Cardiac septum (tissue), 1 donor: ENCODE measurements at regions not wholly inside any gene's neighbourhood (a gene's known extent, or its start where the extent isn't known, plus 50 kb on each side); places are given as distances from the start of the nearest gene placed in this dataset.
A peak's percentile ranks its signal among the peaks of the same experiment; 100 is the strongest.

Source experiments
- DNase-seq: peaks from one replicate; pipeline ENCODE4 v3.0.0-alpha.2; 2020; ENCODE audit warnings: low spot score
- intact Hi-C: fragments of 100-400 bp; cut with DNase I; formaldehyde crosslinking; loops from one replicate; pipeline ENCODE4 v1.14.0; 2022
- donor health status: DM: no; HTN: no; CAD: no.

- intact Hi-C loops, result no loop called here
- peak; percentile 12 for DNase-seq
Measured at GRCh38 chr22:49268924-49269323, 558.7 kb downstream of the BRD1 start.

GRCh38 chr22:49267996-49268395 is 559.7 kb downstream of the BRD1 start:
- intact Hi-C loops, result no loop called here
- DNase-seq, result peak; percentile 62

GRCh38 chr22:49266561-49267519 is 560.8 kb downstream of the BRD1 start:
- intact Hi-C loops, result no loop called here
- peak; percentile 59 for DNase-seq

DNA sequence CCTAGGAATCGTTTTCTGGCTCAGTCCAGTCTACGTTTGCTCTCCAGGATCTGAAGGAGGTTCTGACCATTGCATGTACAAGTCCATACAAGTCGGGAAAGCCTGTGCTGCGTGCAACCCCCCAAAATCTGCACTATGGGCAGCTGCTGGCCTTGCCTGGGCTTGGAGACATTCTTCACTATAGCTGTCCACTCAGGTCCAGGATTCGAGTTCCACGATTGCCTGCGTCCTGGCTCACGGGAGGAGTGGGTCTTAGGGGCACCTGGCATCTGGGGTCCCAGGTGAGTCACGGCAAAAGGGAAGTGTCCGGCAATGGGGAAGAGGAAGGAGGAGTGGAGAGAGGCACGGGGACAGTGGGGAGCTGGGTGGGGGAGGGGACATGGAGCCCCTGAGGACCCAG is 563.0 kb downstream of the BRD1 start:
- peak; percentile 22 for DNase-seq
- intact Hi-C loops, result no loop called here

DNA sequence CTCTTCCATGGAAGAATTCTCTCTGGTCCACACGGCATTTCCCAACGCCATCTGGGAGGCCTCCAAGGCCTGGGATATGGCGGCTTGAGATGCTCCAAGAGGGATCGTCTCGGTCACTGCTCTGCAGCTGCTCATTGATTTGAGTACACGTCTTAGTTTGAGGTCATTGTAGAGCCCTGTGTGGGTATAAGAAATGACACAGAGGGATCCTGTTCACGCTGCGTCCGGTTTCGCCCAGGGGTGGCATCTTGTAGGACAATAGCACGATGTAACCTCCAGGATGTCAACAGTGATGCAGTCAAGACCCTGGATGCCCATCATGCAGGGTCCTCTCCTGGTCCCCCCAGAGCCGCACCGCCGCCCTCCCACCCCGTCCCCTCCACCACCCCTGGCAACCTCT is 564.6 kb downstream of the BRD1 start:
- DNase-seq, result peak; percentile 35
- intact Hi-C loops, result no loop called here

GRCh38 chr22:49262167-49262566 is 565.5 kb downstream of the BRD1 start:
- DNase-seq, result peak; percentile 46
- intact Hi-C loops, result no loop called here

DNA sequence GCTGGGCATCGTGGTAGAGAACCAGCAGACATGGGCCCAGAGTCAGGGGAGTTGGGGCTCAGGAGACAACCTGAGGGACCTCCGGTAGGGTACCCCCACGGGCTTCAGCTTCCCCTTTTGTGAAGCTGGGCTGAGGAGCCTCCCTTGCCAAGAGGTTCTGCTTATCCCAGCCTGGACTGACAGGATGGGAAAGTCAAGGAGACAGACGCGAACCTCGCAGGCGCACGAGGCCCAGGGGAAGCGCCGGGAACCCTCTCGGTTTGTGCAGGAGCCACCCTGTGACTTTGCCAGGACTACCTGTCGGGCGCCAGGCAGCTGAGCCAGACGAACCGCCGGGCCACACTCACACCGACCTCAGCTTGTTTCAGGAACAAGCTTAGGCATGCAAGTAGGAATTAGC is 566.1 kb downstream of the BRD1 start:
- intact Hi-C loops, result no loop called here
- DNase-seq, result peak; percentile 43

DNA sequence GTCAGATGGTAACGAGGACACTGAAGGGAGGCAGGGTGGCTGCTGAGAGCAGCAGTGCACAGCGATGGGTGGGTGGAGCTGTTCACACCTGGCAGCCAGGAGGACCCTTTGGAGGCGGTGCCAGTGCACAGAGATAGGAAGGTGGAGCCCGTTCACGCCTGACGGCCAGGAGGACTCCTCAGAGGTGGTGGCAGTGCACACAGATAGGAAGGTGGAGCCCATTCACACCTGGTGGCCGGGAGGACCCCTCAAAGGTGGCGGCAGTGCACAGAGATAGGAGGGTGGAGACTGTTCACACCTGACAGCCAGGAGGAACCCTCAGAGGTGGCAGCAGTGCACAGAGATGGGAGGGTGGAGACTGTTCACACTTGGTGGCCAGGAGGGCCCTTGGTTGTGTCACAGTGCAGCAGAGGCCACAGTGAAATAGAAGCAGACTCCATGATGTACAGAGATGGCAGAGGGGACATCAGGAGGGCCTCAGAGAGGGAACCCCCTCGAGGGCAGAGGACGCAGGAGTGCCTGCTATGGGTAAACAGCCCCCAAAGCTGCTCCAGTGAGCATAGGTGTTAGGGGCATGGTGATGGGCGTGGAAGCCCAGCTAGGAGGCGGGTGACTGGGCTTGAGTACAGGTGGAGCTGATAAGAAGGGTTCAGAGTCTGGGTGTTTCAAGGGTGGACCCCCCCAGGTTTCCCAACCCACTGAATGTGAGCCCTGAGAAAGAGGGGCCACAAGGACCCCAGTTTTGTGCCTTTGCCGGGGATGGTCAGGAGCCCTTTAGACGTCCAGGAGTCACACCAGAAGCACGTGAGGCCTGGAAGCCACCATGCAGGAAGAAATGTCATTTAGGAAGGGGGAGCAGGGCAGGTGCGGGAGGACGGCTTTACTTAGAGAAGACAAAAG is 566.7 kb downstream of the BRD1 start:
- intact Hi-C loops, result no loop called here
- peak; percentile 51 for DNase-seq

DNA sequence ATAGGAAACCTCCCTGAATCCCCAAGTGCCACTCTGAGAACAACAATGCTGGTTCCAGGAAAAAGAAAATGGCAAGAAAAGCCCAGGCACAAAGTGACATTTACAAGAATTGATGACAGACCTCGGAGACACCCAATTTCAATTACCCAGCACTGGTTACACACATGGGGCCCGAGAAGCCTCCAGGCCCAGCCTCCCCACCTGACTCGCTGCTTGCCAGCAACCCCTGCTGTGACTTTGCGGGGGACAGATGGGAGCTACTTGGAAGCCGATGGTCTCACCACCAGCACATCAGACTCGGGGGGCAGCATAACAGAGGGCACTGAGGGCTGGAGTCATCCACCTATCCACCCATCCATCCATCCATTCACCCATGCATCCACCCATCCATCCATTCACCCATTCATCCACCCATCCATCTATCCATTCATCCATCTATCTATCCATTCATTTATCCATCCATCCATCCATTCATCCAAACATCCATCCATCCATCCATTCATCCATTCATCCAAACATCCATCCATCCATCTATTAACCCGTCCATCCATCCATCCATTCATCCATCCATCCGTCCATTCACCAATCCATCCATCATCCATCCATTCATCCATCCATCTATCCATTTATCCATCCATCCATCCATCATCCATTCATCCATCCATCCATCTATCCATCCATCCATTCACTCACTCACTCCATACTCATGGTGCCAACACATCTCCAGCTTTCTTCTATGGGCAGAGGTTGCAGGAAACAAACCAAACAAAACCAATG is 567.6 kb downstream of the BRD1 start:
- intact Hi-C loops, result no loop called here
- DNase-seq, result peak; percentile 29

GRCh38 chr22:49258107-49259010 is 569.3 kb downstream of the BRD1 start:
- intact Hi-C loops, result no loop called here
- peak; percentile 61 for DNase-seq

DNA sequence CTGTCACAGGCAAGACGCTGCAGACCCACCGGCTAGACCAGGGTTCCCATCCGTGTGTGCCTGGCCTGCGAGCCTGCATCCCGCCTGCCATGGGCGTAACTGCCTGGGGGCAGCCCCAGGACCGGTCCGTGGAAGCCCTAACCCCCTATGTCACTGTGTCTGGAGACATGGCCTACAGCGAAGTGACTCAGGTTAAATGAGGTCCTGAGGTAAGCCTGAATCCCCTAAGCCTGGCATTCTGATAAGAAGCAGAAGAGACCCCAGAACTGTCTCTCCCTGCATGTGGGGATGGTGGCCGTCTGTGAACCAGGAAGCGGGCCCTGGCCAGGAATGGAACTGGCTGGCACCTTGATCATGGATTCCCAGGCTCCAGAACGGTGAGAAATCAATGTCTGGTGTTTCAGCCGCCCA is 570.1 kb downstream of the BRD1 start:
- intact Hi-C loops, result no loop called here

DNA sequence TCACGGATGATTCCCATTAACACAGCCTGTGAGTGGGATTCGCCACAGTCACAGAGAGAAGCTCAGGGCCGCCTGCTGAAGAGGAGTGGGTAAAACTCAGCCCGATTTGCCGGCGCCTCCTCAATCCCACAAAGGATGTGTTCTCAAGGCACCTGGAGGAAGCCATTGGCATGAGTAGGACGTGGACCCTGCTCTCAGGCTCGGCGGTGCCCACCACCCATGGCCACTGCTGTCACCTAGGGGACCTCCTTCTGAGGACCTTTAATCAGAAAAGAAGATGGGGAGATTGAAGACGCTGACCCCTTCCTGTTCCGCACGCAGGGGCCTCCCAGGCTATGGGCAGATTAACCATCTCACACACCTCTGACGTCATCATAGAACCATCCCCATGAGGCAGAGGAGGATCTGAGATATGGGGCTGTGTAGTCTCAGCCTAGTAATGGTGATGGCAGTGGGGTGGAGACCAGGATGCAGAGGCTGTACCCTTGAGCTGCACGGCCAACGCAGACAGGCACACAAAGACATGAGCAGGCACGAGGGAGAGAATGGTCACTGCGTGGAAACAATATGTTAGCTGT is 571.8 kb downstream of the BRD1 start:
- intact Hi-C loops, result no loop called here
- DNase-seq, result peak; percentile 33

More for the DNA sequence above, 570.1 kb downstream of the BRD1 start:
- DNase-seq, result peak; percentile 60

GRCh38 chr22:49255154-49255553 is 572.5 kb downstream of the BRD1 start:
- DNase-seq, result peak; percentile 14
- intact Hi-C loops, result no loop called here

- intact Hi-C loops, result no loop called here
- peak; percentile 17 for DNase-seq
Measured at GRCh38 chr22:49253656-49254055, 574.0 kb downstream of the BRD1 start.

DNA sequence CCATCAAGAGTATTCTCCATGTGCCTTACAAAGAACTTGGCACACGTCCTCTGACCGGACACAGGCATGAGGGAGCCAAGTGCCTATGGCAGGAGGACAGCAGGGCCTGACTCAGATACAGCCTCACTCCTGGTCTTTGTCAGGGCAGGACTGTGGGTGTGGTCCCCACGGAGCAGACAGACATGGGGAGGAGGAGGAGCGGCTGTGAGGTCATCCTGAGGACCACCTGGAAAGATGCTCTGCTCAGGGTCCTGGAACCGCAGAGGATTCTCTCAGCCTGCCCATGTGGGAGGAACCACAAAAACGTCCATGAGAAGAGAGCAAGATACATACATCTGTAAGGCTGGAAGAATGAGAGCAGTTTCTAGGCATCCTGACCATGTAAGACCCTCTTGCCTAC is 576.3 kb downstream of the BRD1 start:
- intact Hi-C loops, result no loop called here

DNA sequence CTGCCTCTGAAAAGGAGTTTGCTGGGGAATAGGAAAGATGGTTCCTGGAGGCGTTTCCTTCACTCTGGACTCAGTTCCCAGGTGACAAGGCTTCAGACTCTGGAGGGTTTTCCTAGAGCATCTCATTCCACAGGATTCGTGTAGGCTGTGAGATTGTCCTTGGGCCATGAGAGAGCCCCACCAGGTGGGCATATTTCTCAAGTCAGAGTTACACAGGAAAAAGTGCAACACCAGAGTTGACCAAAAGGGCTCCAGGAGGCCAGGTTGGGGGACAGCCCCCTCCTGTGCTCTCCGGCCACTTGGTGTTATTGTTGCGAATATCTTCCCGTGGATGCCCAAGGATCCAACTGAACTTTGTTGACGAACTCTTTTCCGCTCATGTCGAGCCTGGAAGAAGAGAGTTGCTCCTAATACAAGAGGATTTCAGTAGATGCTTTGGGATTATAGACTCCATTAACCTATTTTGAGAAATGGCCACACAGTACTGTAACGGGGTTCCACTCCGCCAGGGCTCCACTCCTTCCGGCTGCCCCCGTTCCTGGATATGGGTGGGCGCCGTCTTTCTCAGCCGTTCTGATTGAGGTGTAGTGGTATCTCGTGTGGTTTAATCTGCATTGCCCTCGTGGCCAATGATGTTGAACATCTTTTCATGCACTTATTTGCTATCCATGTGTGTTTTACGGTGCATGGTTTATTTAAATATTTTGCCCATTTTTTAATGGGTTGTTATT is 580.3 kb downstream of the BRD1 start:
- intact Hi-C loops, result no loop called here
- peak; percentile 67 for DNase-seq

More for the DNA sequence above, 576.3 kb downstream of the BRD1 start:
- peak; percentile 9 for DNase-seq
